H9 (cell line): ENCODE measurements at regions not wholly inside any gene's neighbourhood (a gene's known extent, or its start where the extent isn't known, plus 50 kb on each side); places are given as distances from the start of the nearest gene placed in this dataset.

Experiments used
- DNase-seq: peaks from one replicate; pipeline ENCODE4 v3.0.0-alpha.2; 2017
- H2AFZ ChIP-seq: one replicate; pipeline ENCODE4 v1.6.1; 2013; ENCODE audit warnings: mild to moderate bottlenecking, low read length, control low read depth, moderate library complexity
- H2AK5ac ChIP-seq: 2 replicates; pipeline ENCODE4 v1.6.1; 2013; ENCODE audit warnings: low read length, control low read depth, mixed read lengths; ENCODE audit not compliant: insufficient read length
- H2BK120ac ChIP-seq: one replicate; pipeline ENCODE4 v1.6.1; 2013; ENCODE audit warnings: low read depth, mild to moderate bottlenecking, low read length, control low read depth, inconsistent platforms; ENCODE audit not compliant: poor library complexity, severe bottlenecking
- H2BK12ac ChIP-seq: 2 replicates; pipeline ENCODE4 v1.6.1; 2013; ENCODE audit warnings: low read length, control low read depth, mixed read lengths, low read depth; ENCODE audit not compliant: insufficient read length
- H2BK15ac ChIP-seq: 2 replicates; pipeline ENCODE4 v1.6.1; 2013; ENCODE audit warnings: low read depth, low read length, control low read depth
- H2BK20ac ChIP-seq: one replicate; pipeline ENCODE4 v1.6.1; 2013; ENCODE audit warnings: low read depth, mild to moderate bottlenecking, low read length, control low read depth, inconsistent platforms; ENCODE audit not compliant: poor library complexity, severe bottlenecking
- H2BK5ac ChIP-seq: 2 replicates; pipeline ENCODE4 v1.6.1; 2013; ENCODE audit warnings: low read length, control low read depth, mixed read lengths; ENCODE audit not compliant: insufficient read length
- H3K14ac ChIP-seq: 2 replicates; pipeline ENCODE4 v1.6.1; 2013; ENCODE audit warnings: low read length, control low read depth; ENCODE audit not compliant: insufficient read depth
- H3K18ac ChIP-seq: 2 replicates; pipeline ENCODE4 v1.6.1; 2013; ENCODE audit warnings: low read depth, mild to moderate bottlenecking, mixed read lengths, low read length, control low read depth; ENCODE audit not compliant: insufficient read length
- H3K23ac ChIP-seq: 2 replicates; pipeline ENCODE4 v1.6.1; 2013; ENCODE audit warnings: low read length, control low read depth, mixed read lengths, low read depth; ENCODE audit not compliant: insufficient read length
- H3K23me2 ChIP-seq: 2 replicates; pipeline ENCODE4 v1.6.1; 2013; ENCODE audit warnings: low read depth, mild to moderate bottlenecking, mixed read lengths, low read length, control low read depth; ENCODE audit not compliant: insufficient read length, poor library complexity, severe bottlenecking
- H3K27ac ChIP-seq: 2 replicates; pipeline ENCODE4 v1.5.1; 2013; ENCODE audit warnings: low read length, control low read depth, mixed read lengths, low read depth; ENCODE audit not compliant: insufficient read length
- H3K27me3 ChIP-seq: 2 replicates; pipeline ENCODE4 v1.6.1; 2013; ENCODE audit warnings: low read length, control low read depth, inconsistent platforms; ENCODE audit not compliant: insufficient read depth
- H3K4ac ChIP-seq: 2 replicates; pipeline ENCODE4 v1.6.1; 2013; ENCODE audit warnings: low read depth, mild to moderate bottlenecking, control low read depth, inconsistent platforms, low read length, moderate library complexity
- H3K4me1 ChIP-seq: 2 replicates; pipeline ENCODE4 v1.6.1; 2013; ENCODE audit warnings: low read length, control low read depth, inconsistent platforms; ENCODE audit not compliant: insufficient read depth
- H3K4me2 ChIP-seq: 2 replicates; pipeline ENCODE4 v1.6.1; 2013; ENCODE audit warnings: low read length, control low read depth, mixed read lengths; ENCODE audit not compliant: insufficient read length, insufficient read depth
- H3K56ac ChIP-seq: 2 replicates; pipeline ENCODE4 v1.6.1; 2013; ENCODE audit warnings: low read depth, mild to moderate bottlenecking, mixed read lengths, low read length, control low read depth; ENCODE audit not compliant: insufficient read length
- H3K79me1 ChIP-seq: 2 replicates; pipeline ENCODE4 v1.6.1; 2013; ENCODE audit warnings: low read depth, mild to moderate bottlenecking, moderate library complexity, low read length, control low read depth, inconsistent platforms; ENCODE audit not compliant: insufficient read depth, poor library complexity, severe bottlenecking
- H3K79me2 ChIP-seq: 2 replicates; pipeline ENCODE4 v1.6.1; 2013; ENCODE audit warnings: low read length, control low read depth, inconsistent platforms; ENCODE audit not compliant: insufficient read depth
- H3K9ac ChIP-seq: 2 replicates; pipeline ENCODE4 v1.6.1; 2013; ENCODE audit warnings: low read length, control low read depth, mixed read lengths; ENCODE audit not compliant: insufficient read length; ENCODE audit errors: extremely low read depth
- H3K9me3 ChIP-seq: one replicate; pipeline ENCODE4 v1.6.1; 2013; ENCODE audit warnings: low read depth, low read length, inconsistent platforms; ENCODE audit not compliant: control insufficient read depth
- H3T11ph ChIP-seq: one replicate; pipeline ENCODE4 v1.6.1; 2013; ENCODE audit warnings: mild to moderate bottlenecking, low read length, control low read depth, inconsistent platforms
- H4K20me1 ChIP-seq: one replicate; pipeline ENCODE4 v1.6.1; 2013; ENCODE audit not compliant: control insufficient read depth, insufficient read length, insufficient read depth
- H4K5ac ChIP-seq: 2 replicates; pipeline ENCODE4 v1.6.1; 2013; ENCODE audit warnings: low read depth, mild to moderate bottlenecking, mixed read lengths, low read length, control low read depth; ENCODE audit not compliant: insufficient read length
- H4K8ac ChIP-seq: replicated peaks from 2 replicates; pipeline ENCODE4 v1.6.1; 2013; ENCODE audit warnings: low read length, control low read depth, mixed read lengths, low read depth; ENCODE audit not compliant: insufficient read length
- H4K91ac ChIP-seq: 2 replicates; pipeline ENCODE4 v1.6.1; 2013; ENCODE audit warnings: low read depth, mild to moderate bottlenecking, moderate library complexity, mixed read lengths, low read length, control low read depth; ENCODE audit not compliant: insufficient read length
- H3K27ac Mint-ChIP-seq, 3 experiments: 2 replicates in 2 of 3; 3 replicates in 1 of 3; pipeline ENCODE4 v1.8.0; 2020 to 2021; ENCODE audit warnings: mixed read lengths in 3 of 3, mild to moderate bottlenecking in 1 of 3, moderate library complexity in 1 of 3
- H3K27me3 Mint-ChIP-seq: 2 replicates; pipeline ENCODE4 v1.8.0; 2021; ENCODE audit warnings: low read depth, mild to moderate bottlenecking, moderate library complexity, mixed read lengths
- H3K36me3 Mint-ChIP-seq, 3 experiments: 2 replicates in 2 of 3; 3 replicates in 1 of 3; pipeline ENCODE4 v1.8.0; 2020 to 2021; ENCODE audit warnings: low read depth in 3 of 3, mixed read lengths in 3 of 3; ENCODE audit not compliant: insufficient read depth in 1 of 3
- H3K4me1 Mint-ChIP-seq, 2 experiments: 2 replicates each; pipeline ENCODE4 v1.8.0; 2020; ENCODE audit warnings: mixed read lengths in 2 of 2
- H3K4me3 Mint-ChIP-seq, 2 experiments: 2 replicates in 1 of 2; 3 replicates in 1 of 2; pipeline ENCODE4 v1.8.0; 2020 to 2021; ENCODE audit warnings: mild to moderate bottlenecking in 2 of 2, mixed read lengths in 2 of 2, moderate library complexity in 1 of 2
- H3K9me3 Mint-ChIP-seq, 2 experiments: 2 replicates in 1 of 2; 3 replicates in 1 of 2; pipeline ENCODE4 v1.8.0; 2020; ENCODE audit warnings: mild to moderate bottlenecking in 2 of 2, mixed read lengths in 2 of 2, moderate library complexity in 1 of 2
- WGBS: extraction: QIAGEN DNeasy Blood & Tissue Kit; methylation state at CpG from one replicate; pipeline ENCODE4 v1.1.7; 2013; ENCODE audit warnings: missing lambda C conversion rate, low lambda C conversion rate, mixed read lengths; ENCODE audit not compliant: insufficient read length; ENCODE audit errors: extremely low coverage; 5-methylcytosine and 5-hydroxymethylcytosine counted together
- TF ChIP-seq, protein P1 (sequence below): fragments of 200-600 bp; sonication (generic); conservative IDR thresholded peaks from 3 replicates; pipeline ENCODE4 v1.8.0; 2021; ENCODE audit warnings: antibody characterized with exemption, mild to moderate bottlenecking

DNA sequence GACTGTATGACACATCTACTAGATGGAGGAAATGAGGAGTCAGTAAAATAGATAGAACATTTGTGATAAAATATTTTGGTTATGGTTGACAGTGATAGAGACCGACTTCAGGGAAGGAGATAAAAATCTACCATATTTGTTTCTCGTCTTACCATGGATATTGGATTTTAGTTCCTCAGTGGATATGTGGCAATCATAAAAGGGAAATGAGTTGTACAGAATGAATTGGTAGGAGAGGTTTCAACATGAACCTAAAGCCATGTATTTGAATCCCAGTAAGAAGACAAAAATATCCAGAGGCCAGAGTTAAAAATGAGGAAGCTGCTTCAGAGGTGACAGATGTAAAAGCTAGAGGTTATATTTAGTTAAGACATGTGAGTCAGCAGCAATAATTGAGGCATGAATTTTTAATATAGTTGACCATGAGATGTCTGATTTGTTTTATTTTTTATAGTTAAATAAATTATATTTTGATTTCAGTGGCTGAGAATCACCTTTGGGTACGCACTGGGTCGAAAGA lies 480.4 kb upstream of the TUSC1 start:
- H2AK5ac ChIP-seq: no peak overlapping the region
- H3K23ac ChIP-seq: no peak overlapping the region
- no peaks in the 10 kb centered on the region for H3K9me3 ChIP-seq
- no CpG with 5 or more reads among the region's 4 CpGs for WGBS
- H3K27ac ChIP-seq: no peak overlapping the region
- no peaks in the 10 kb centered on the region for H3K27me3 Mint-ChIP-seq
- no peaks in the 10 kb centered on the region for H3K79me1 ChIP-seq
- no peak overlapping the region for H3K4ac ChIP-seq
- no peak overlapping the region for H2BK120ac ChIP-seq
- H3K4me1 ChIP-seq: no peaks in the 10 kb centered on the region
- no peak overlapping the region for H2BK20ac ChIP-seq
- H3K9me3 Mint-ChIP-seq: peaks cover 0 to 9% of the 10 kb centered on the region in 2 experiments; a peak in 4 of 5 replicates
- H4K5ac ChIP-seq: no peak overlapping the region
- H3K27me3 ChIP-seq: no peaks in the 10 kb centered on the region
- no peak for DNase-seq
- no peak overlapping the region for H2BK5ac ChIP-seq
- no peak overlapping the region for H3K9ac ChIP-seq
- H3T11ph ChIP-seq: no peak overlapping the region
- peaks cover 0 to 12% (median 7%) of the 10 kb centered on the region in 3 experiments; a peak in 5 of 7 replicates for H3K36me3 Mint-ChIP-seq
- H3K79me2 ChIP-seq: no peaks in the 10 kb centered on the region
- no peak overlapping the region for H3K18ac ChIP-seq
- TF ChIP-seq, protein P1, sequence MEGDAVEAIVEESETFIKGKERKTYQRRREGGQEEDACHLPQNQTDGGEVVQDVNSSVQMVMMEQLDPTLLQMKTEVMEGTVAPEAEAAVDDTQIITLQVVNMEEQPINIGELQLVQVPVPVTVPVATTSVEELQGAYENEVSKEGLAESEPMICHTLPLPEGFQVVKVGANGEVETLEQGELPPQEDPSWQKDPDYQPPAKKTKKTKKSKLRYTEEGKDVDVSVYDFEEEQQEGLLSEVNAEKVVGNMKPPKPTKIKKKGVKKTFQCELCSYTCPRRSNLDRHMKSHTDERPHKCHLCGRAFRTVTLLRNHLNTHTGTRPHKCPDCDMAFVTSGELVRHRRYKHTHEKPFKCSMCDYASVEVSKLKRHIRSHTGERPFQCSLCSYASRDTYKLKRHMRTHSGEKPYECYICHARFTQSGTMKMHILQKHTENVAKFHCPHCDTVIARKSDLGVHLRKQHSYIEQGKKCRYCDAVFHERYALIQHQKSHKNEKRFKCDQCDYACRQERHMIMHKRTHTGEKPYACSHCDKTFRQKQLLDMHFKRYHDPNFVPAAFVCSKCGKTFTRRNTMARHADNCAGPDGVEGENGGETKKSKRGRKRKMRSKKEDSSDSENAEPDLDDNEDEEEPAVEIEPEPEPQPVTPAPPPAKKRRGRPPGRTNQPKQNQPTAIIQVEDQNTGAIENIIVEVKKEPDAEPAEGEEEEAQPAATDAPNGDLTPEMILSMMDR: no peak
- no peak overlapping the region for H4K91ac ChIP-seq
- H2AFZ ChIP-seq: no peak overlapping the region
- no peaks in the 10 kb centered on the region for H3K23me2 ChIP-seq
- H3K14ac ChIP-seq: no peak overlapping the region
- H3K4me2 ChIP-seq: no peak overlapping the region
- H2BK12ac ChIP-seq: no peak overlapping the region
- no peaks in the 10 kb centered on the region for H3K4me1 Mint-ChIP-seq
- H2BK15ac ChIP-seq: no peak overlapping the region
- H4K8ac ChIP-seq: no peak overlapping the region
- H3K4me3 Mint-ChIP-seq: no peak overlapping the region
- no peaks in the 10 kb centered on the region for H4K20me1 ChIP-seq
- no peak overlapping the region for H3K27ac Mint-ChIP-seq
- H3K56ac ChIP-seq: no peak overlapping the region
